ENCODE measurements at regions not wholly inside any gene's neighbourhood (a gene's known extent, or its start where the extent isn't known, plus 50 kb on each side); places are given as distances from the start of the nearest gene placed in this dataset.
"Not testable (repeated sequence)": the region's sequence is repeated elsewhere in the genome, so short reads cannot be mapped to it uniquely, and the experiment has no call there.

DNA sequence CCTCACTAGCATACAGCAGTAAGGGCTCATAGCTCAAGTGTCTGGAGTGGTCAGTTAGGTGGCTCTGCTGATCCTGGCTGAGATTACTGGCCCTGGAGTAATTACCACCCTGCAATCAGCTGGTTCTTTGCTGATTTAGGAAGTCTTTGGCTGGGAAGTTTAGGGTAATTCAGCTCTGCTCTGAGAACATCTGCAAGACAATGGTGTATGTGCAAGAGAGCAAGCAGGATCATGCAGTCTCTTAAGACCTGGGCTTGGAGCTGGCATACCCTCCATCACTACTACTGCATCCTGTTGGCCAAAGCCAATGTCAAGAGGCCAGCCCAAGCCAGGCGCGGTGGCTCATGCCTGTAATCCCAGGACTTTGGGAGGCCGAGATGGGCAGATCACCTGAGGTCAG is 159.0 kb downstream of the NDUFA12 start:
- no peak for DNase-seq

DNA sequence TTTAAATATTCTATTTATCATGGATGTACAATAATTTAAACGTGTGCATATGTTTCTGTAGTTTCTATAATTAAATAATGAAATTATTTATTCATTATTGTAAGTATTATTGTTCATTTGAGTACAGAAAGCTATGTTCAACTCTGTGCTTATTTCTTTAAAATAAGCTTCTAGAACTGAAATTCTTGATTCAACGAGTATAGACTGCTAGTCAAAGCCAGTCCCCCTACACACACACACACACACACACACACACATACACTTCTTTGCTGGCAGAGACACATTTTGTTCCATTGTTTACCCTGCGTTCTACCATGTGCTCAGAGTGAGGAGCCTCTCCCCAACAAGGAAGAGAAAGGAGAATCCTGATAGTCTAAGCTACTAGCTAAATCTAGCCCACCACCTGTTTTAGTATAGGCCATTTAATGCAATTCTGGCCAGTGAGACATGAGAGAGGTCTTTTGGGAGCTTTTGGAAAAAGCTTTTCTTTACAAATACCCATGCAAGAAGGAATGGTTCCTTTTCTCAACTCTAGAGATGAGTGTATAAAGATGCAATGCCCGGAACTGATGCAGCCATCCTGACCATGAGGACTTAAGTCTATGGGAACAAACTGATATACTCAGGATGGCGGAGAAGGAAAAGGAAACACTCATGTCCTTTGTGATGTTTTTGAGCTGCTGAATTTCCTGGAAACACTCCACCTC is 161.4 kb downstream of the NDUFA12 start:
- H3K4me1 Mint-ChIP-seq: peaks cover 16 to 17% of the 10 kb centered on the region in 2 donors
- ATAC-seq (replicated peaks) (peak in 1 of 2 donors; percentile 45), DNase-seq (no peak)
- no peak overlapping the region for H3K4me3 Mint-ChIP-seq
- H3K9me3 Mint-ChIP-seq: peaks cover 1 to 7% of the 10 kb centered on the region in 2 donors
- H3K27me3 Mint-ChIP-seq: peaks cover 10 to 24% of the 10 kb centered on the region in 2 donors
- no peak overlapping the region for H3K27ac Mint-ChIP-seq
- peaks cover 16 to 44% of the 10 kb centered on the region in 2 donors for H3K36me3 Mint-ChIP-seq

More for the DNA sequence above, 159.0 kb downstream of the NDUFA12 start:
- peaks cover 7 to 9% of the 10 kb centered on the region in 2 donors for H3K4me1 Mint-ChIP-seq
- peaks cover 16 to 29% of the 10 kb centered on the region in 2 donors for H3K27me3 Mint-ChIP-seq
- ATAC-seq (replicated peaks): no peak
- H3K4me3 Mint-ChIP-seq: no peak overlapping the region
- H3K36me3 Mint-ChIP-seq: peaks cover 12 to 32% of the 10 kb centered on the region in 2 donors
- peaks cover 1 to 2% of the 10 kb centered on the region in 2 donors for H3K9me3 Mint-ChIP-seq
- no peak overlapping the region for H3K27ac Mint-ChIP-seq

DNA sequence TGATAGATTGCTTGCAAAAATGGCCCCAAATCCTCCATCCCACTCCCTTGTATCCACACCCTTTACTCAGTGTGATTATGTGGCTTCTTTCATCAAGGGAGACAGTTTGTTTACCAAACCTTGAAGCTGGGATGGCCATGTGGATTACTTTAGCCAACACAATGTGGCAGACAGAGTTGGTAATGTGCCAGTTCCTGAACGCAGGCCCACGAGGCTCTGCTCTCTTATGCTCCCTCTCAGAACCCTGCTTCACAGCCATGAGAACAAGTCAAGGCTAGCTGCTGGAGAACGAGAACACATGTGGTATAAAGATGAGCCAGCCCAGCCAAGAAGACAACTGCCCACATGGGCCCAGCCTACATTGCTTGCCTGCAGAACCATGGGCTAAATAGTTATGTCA is 162.3 kb downstream of the NDUFA12 start:
- Mint-ChIP-seq H3K36me3 (peaks cover 16 to 44% of the 10 kb centered on the region in 2 donors), H3K4me3 (no peak overlapping the region), H3K9me3 (peaks cover 1 to 7% of the 10 kb centered on the region in 2 donors), H3K27ac (no peak overlapping the region), H3K27me3 (peaks cover 10 to 24% of the 10 kb centered on the region in 2 donors), H3K4me1 (peaks cover 16 to 17% of the 10 kb centered on the region in 2 donors)
- DNase-seq: no peak
- ATAC-seq (replicated peaks): no peak

DNA sequence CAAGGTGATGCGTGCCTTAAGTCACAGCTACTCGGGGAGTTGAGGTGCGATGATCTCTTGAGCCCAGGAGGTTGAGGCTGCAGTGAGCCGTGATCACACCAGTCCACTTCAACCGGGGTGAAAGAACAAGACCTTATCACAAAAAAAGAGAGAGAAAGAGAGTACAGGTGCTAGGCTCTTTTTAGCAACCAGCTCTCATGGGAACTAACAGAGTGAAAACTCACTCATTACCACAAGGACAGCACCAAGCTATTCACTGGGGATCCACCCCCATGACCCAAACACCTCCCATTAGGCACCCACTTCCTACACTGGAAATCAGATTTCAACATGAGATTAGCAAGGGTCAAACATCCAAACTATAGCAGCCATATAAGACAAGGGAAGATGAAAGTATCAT is 164.2 kb downstream of the NDUFA12 start:
- peaks cover 1 to 7% of the 10 kb centered on the region in 2 donors for H3K9me3 Mint-ChIP-seq
- H3K4me3 Mint-ChIP-seq: peak overlapping the region; percentile 23 to 62

DNA sequence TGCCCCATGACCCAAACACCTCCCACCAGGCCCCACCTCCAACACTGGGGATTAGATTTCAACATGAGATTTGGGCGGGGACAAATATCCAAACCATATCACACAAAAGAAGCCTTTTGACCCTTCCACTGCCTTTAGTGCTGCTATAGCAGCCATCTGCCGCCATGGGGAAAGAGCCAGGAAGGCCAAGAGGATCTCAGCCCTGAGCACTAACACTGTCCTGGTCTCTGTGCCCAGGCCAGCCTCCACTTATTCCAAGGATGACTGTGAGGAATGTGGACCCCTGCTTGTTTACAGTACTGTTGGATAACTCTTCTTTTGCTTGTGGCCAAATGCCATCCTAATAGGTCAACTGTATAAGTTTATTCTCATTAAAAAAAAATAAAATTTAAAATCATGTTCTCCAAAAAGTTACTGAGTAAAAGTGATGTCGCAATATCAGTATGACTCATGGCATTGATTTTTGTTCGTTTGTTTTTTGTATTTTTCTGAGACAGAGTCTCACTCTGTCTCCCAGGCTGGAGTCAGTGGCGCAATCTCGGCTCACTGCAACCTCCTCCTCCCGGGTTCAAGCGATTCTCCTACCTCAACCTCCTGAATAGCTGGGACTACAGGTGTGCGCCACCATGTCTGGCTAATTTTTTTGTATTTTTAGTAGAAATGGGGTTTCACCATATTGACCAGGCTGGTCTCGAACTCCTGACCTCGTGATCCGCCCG is 166.4 kb downstream of the NDUFA12 start:
- peak overlapping the region; percentile 25 for H3K27ac Mint-ChIP-seq
- H3K9me3 Mint-ChIP-seq; DNase-seq; H3K27me3 Mint-ChIP-seq; H3K4me3 Mint-ChIP-seq; ATAC-seq (replicated peaks): not testable (repeated sequence)
- H3K36me3 Mint-ChIP-seq: peaks cover 19 to 57% of the 10 kb centered on the region in 2 donors
- peaks cover 34 to 35% of the 10 kb centered on the region in 2 donors for H3K4me1 Mint-ChIP-seq

More for the DNA sequence above, 164.2 kb downstream of the NDUFA12 start:
- Mint-ChIP-seq H3K4me1 (peaks cover 16 to 21% of the 10 kb centered on the region in 2 donors), H3K27me3 (peaks cover 5 to 10% of the 10 kb centered on the region in 2 donors), H3K36me3 (peaks cover 14 to 45% of the 10 kb centered on the region in 2 donors), H3K27ac (peak overlapping the region; percentile 74)
- peak; percentile 81 to 82 for ATAC-seq (replicated peaks)
- no peak for DNase-seq

DNA sequence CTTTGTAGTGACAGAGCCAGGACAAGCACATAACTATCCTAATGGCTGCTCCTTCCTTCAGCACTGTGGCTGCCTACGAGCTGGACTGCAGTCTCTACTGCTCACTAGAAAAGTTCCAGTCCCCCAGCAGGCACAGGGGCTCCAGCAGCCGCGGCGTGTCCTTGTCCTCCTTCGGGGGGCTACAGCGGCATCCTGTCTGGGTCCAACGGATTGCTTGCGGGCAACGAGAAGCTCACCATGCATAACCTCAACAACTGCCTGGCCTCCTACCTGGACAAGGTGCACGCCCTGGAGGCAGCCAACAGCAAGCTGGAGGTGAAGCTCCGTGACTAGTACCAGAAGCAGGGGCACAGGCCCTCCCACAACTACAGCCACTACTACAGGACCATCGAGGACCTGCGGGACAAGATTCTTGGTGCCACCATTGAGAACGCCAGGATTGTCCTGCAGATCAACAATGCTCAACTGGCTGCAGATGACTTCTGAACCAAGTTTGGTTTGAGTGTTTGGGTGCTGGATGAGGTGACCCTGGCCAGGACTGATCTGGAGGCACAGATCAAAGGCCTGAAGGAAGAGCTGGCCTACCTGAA is 169.4 kb downstream of the NDUFA12 start:
- peaks cover 44 to 52% of the 10 kb centered on the region in 2 donors for H3K4me1 Mint-ChIP-seq
- no peak overlapping the region for H3K4me3 Mint-ChIP-seq
- H3K36me3 Mint-ChIP-seq: peaks cover 14 to 60% of the 10 kb centered on the region in 2 donors
- peaks cover 3 to 7% of the 10 kb centered on the region in 2 donors for H3K9me3 Mint-ChIP-seq
- H3K27me3 Mint-ChIP-seq: no peaks in the 10 kb centered on the region
- DNase-seq (no peak), ATAC-seq (replicated peaks) (no peak)
- H3K27ac Mint-ChIP-seq: peak overlapping the region; percentile 77

DNA sequence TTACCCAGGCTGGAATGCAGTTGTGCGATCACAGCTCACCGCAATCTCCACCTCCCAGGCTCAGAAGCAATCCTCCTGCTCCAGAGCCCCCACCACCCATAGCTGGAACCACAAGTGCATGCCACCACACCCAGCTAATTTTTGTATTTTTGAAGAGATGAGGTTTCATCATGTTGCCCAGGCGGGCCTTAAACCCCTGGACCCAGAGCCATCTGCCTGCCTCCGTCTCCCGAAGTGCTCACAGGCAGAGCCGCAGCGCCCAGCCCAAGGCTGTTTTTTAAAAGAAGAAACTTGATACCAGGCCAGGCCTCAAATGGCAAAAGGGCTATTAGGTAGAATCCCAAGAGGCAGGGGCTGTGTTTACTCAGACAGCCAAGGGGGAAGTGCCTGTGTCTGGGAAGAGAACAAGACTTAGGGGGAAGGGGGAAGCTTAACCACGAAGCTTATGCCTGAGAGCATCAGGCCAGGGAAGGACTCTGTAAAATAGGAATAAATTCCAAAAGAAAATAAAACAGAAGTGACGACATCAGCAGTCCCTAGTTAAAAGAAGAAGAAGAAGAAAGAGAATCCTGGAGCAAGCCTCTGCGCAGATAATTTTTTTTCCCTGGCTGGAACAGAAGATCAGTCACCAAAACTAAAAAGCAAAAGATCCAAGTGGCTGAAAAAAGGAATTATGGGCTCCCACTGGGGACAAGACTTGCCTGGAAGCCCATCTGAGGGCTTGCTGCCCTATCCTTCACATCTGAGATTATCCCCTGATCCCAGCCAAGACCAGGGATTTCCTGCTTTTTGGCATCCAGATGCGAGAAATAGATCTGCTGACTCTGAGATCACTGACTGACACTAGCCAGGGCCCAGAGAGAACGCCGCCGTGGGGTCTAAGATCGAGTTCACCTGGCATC is 170.5 kb downstream of the NDUFA12 start:
- Mint-ChIP-seq H3K4me3 (peak overlapping the region; percentile 23 to 26), H3K27ac (peak overlapping the region; percentile 70), H3K27me3 (no peaks in the 10 kb centered on the region), H3K9me3 (peaks cover 2 to 6% of the 10 kb centered on the region in 2 donors), H3K36me3 (peaks cover 9 to 58% of the 10 kb centered on the region in 2 donors), H3K4me1 (peaks cover 42 to 50% of the 10 kb centered on the region in 2 donors)
- DNase-seq (no peak), ATAC-seq (replicated peaks) (no peak)

DNA sequence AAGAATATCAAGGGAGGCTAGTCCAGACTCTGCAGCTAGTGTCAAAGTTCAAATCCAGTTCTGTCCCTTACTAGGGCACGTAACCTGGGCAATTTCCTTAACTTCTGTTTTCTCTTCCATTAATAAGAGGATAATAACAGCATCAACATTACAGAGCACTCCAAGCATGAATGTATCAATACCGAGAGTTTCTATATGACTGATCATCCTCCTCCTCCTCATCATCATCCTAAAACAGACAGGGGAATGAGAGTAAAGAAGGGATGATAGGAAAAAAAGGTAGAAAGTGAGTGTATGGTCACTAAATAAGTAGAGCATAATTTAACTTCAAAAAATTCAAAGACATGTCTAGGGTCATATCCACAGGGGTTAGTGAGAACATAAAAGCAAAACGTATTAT is 171.4 kb downstream of the NDUFA12 start:
- Mint-ChIP-seq H3K27ac (peak overlapping the region; percentile 98), H3K4me1 (peaks cover 45 to 58% of the 10 kb centered on the region in 2 donors), H3K36me3 (peaks cover 10 to 60% of the 10 kb centered on the region in 2 donors), H3K9me3 (peaks cover 2 to 9% of the 10 kb centered on the region in 2 donors), H3K4me3 (peak overlapping the region; percentile 75 to 80), H3K27me3 (no peaks in the 10 kb centered on the region)
- ATAC-seq (replicated peaks) (no peak), DNase-seq (no peak)

DNA sequence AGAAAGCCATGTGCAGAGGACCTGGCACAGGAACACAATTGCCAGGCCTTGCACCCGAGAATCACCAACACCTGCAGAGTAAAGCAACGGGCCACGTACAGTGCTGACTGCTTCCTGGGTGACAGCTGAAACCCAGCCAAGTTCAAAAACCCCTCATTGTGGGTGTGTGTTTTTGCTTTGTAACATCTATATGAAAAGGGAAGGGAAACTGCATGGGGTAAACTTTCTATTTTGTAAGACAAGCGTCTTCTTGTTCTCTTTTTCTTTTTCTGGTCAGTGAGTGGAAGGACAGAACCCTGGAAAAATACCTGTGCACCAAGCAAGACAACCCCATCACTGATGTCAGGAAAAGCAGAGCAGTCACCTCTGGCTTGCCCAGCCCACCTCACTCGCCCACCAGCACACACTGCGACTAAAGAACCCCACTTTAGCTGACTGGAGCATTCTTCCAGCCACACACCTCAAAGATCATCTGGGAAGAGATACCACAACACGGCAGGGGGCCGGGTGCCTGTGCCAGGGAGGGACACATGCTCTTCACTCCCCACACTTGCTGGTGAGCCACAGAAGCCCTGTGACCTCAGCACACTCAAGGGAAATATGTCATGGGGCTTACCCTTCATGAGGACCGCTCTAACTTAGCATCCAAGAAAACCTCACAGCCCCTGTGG is 172.3 kb downstream of the NDUFA12 start:
- H3K9me3 Mint-ChIP-seq: peaks cover 2 to 13% of the 10 kb centered on the region in 2 donors
- peak overlapping the region; percentile 75 to 80 for H3K4me3 Mint-ChIP-seq
- H3K4me1 Mint-ChIP-seq: peaks cover 45 to 58% of the 10 kb centered on the region in 2 donors
- H3K36me3 Mint-ChIP-seq: peaks cover 13 to 58% of the 10 kb centered on the region in 2 donors
- peak overlapping the region; percentile 98 for H3K27ac Mint-ChIP-seq
- H3K27me3 Mint-ChIP-seq: no peaks in the 10 kb centered on the region
- DNase-seq: peak; percentile 80
- peak; percentile 87 to 92 for ATAC-seq (replicated peaks)

DNA sequence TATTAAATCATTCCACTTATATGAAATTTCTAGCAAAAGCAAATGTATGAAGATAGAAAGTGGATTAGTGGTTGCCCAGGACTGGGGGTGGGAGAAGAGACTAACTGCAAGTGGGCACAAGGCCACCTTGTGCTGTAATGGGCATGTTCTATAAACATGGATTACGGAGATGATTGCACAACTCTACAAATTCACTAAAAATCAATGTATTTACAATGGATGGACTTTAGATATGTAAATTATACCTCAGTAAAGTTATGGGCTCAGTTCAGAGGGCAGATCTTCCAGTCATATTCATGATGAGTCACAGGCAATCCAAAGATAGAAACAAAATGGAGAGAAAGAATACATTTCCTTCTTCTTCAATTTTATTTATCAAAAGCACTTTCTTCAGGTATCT is 173.9 kb downstream of the NDUFA12 start:
- DNase-seq (no peak), ATAC-seq (replicated peaks) (no peak)
- H3K36me3 Mint-ChIP-seq: peaks cover 13 to 57% of the 10 kb centered on the region in 2 donors
- peak overlapping the region; percentile 16 to 17 for H3K4me3 Mint-ChIP-seq
- H3K27me3 Mint-ChIP-seq: no peaks in the 10 kb centered on the region
- peaks cover 2 to 20% of the 10 kb centered on the region in 2 donors for H3K9me3 Mint-ChIP-seq
- H3K27ac Mint-ChIP-seq: peak overlapping the region; percentile 88
- peaks cover 49 to 72% of the 10 kb centered on the region in 2 donors for H3K4me1 Mint-ChIP-seq

DNA sequence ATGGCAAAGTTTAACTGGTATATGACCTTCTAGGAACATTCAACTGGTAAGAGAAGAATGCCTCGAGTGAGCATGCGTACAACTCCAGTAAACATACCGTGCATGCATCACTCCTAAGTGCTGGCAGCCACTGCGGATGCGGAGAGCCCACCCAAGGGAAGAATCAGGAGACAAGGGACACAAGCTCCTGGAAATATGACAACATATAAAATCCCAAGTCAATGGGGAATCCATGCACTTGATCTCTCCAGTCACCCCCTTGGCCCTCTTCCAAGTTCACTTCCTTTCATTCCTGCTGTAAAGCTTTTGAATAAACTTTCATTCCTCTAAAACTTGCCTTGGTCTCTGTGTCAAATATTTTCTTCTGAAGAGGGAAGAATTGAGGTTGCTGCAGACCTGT is 168.7 kb upstream of the TMCC3 start:
- peaks cover 3 to 11% of the 10 kb centered on the region in 2 donors for H3K9me3 Mint-ChIP-seq
- H3K36me3 Mint-ChIP-seq: peaks cover 28 to 45% of the 10 kb centered on the region in 2 donors
- peak overlapping the region; percentile 88 for H3K27ac Mint-ChIP-seq
- no peaks in the 10 kb centered on the region for H3K27me3 Mint-ChIP-seq
- H3K4me1 Mint-ChIP-seq: peaks cover 43 to 53% of the 10 kb centered on the region in 2 donors
- no peak for ATAC-seq (replicated peaks)
- peak overlapping the region in 1 of 2 donors; percentile 2 for H3K4me3 Mint-ChIP-seq
- no peak for DNase-seq

DNA sequence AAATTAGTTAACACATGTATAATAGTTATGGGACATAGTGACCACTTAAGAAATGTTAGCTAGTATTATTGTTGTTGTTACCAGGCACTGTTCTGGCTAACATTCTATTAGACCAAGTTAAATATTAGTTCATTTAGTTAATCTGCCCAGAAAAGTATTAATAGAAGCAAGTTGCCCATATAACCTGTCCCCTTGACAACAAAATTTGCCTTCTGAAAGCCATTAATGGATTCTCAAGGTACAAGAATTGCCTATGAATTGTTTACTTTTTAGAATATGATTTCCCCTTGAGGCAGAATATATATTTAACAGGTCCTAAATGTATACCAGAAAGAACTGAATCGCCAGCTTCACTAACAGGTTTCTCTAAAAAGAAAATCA is 167.3 kb upstream of the TMCC3 start:
- Mint-ChIP-seq H3K36me3 (peaks cover 41 to 55% of the 10 kb centered on the region in 2 donors), H3K4me3 (peak overlapping the region; percentile 71 to 79), H3K9me3 (peaks cover 14% of the 10 kb centered on the region in 2 donors), H3K27ac (peak overlapping the region; percentile 97), H3K27me3 (no peaks in the 10 kb centered on the region), H3K4me1 (peaks cover 43 to 59% of the 10 kb centered on the region in 2 donors)
- ATAC-seq (replicated peaks) (peak in 1 of 2 donors; percentile 3), DNase-seq (no peak)

DNA sequence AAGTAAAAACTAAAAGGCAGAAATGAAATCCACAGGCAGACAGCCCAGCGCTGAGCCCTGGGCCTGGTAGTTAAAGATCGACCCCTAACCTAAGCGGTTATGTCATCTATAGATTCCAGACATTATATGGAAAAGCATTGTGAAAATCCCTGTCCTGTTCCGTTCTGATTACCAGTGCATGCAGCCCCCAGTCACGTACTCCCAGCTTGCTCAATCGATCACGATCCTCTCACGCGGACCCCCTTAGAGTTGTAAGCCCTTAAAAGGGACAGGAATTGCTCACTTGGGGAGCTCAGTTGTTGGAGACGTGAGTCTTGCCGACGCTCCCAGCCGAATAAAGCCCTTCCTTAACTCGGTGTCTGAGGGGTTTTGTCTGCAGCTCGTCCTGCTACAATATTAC is 166.8 kb upstream of the TMCC3 start:
- ATAC-seq (replicated peaks); H3K27me3 Mint-ChIP-seq; DNase-seq: not testable (repeated sequence)
- Mint-ChIP-seq H3K36me3 (peaks cover 41 to 59% of the 10 kb centered on the region in 2 donors), H3K4me3 (peak overlapping the region; percentile 79 to 84), H3K4me1 (peaks cover 43 to 64% of the 10 kb centered on the region in 2 donors), H3K27ac (peak overlapping the region; percentile 95), H3K9me3 (peaks cover 14 to 16% of the 10 kb centered on the region in 2 donors)

Data from stimulated activated naive B cell treated with anti-CD40 and anti-IgM and Interleukin-4, amounts not matched to agents 10 μg/mL and 1 μg/mL and 100 μg/mL, for 72 hours (primary cell).